ENCODE measurements at regions not wholly inside any gene's neighbourhood (a gene's known extent, or its start where the extent isn't known, plus 50 kb on each side); places are given as distances from the start of the nearest gene placed in this dataset.

DNA sequence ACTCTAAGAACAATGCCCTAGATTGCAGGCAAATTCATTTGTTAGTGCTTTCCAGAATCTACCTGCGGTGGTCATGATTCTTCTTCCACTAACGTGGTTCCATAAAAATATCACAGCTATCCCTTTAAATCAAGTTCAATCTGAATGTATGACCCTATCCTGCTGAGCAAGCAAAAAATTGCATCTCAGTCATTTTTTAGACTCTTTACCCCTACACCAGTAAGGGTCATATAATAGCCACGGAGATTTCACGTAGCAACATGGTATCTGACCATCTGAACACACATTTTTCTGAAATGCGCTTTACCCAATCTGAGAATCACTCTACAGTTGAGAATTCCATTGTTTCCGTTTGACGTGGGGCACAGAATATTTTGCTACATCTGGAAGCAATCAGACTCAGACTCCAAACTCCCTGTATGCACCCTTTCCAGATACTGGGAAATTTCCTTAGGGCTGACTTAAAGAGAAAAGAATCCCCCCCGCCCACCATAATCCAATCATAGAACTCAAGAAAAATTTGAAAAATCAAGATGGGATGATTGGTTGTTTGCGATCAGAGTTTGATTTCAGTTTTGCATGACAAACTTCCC, 699.2 kb upstream of the ZP4 start:
- H2BK15ac ChIP-seq (ENCODE audit: low read depth, low read length): no peak overlapping the region
- TF ChIP-seq, protein P1, sequence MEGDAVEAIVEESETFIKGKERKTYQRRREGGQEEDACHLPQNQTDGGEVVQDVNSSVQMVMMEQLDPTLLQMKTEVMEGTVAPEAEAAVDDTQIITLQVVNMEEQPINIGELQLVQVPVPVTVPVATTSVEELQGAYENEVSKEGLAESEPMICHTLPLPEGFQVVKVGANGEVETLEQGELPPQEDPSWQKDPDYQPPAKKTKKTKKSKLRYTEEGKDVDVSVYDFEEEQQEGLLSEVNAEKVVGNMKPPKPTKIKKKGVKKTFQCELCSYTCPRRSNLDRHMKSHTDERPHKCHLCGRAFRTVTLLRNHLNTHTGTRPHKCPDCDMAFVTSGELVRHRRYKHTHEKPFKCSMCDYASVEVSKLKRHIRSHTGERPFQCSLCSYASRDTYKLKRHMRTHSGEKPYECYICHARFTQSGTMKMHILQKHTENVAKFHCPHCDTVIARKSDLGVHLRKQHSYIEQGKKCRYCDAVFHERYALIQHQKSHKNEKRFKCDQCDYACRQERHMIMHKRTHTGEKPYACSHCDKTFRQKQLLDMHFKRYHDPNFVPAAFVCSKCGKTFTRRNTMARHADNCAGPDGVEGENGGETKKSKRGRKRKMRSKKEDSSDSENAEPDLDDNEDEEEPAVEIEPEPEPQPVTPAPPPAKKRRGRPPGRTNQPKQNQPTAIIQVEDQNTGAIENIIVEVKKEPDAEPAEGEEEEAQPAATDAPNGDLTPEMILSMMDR (conservative IDR thresholded peaks at IDR 0.05): no peak
- H3K4me1 Mint-ChIP-seq: no peaks in the 10 kb centered on the region

More for the DNA sequence above, 699.2 kb upstream of the ZP4 start:
- H3K23me2 ChIP-seq (ENCODE audit: insufficient read length, low read depth, low read length, poor library complexity, severe bottlenecking): no peaks in the 10 kb centered on the region
- no peaks in the 10 kb centered on the region for H3K36me3 Mint-ChIP-seq (ENCODE audit: insufficient read depth in 1 of 3, low read depth in 3 of 3)
- H3K9ac ChIP-seq (ENCODE audit: extremely low read depth, insufficient read length, low read length): peak overlapping the region; percentile 33
- H3K4me3 Mint-ChIP-seq: no peak overlapping the region
- no peak overlapping the region for H2BK5ac ChIP-seq (ENCODE audit: insufficient read length, low read length)
- no peak for DNase-seq
- H2BK20ac ChIP-seq (ENCODE audit: low read depth, low read length, poor library complexity, severe bottlenecking): no peak overlapping the region
- no peak overlapping the region for H2AK5ac ChIP-seq (ENCODE audit: insufficient read length, low read length)
- H3K4me2 ChIP-seq (ENCODE audit: insufficient read depth, insufficient read length, low read length): no peak overlapping the region
- no peak overlapping the region for H3K14ac ChIP-seq (ENCODE audit: insufficient read depth, low read length)
- no peaks in the 10 kb centered on the region for H4K20me1 ChIP-seq (ENCODE audit: control insufficient read depth, insufficient read depth, insufficient read length)
- H4K91ac ChIP-seq (ENCODE audit: insufficient read length, low read depth, low read length): no peak overlapping the region
- H3T11ph ChIP-seq (ENCODE audit: low read length): no peak overlapping the region
- no peak overlapping the region for H2BK12ac ChIP-seq (ENCODE audit: insufficient read length, low read depth, low read length)
- H3K79me2 ChIP-seq (ENCODE audit: insufficient read depth, low read length): no peaks in the 10 kb centered on the region
- no peak overlapping the region for H2AFZ ChIP-seq (ENCODE audit: low read length)
- H3K9me3 Mint-ChIP-seq: no peaks in the 10 kb centered on the region
- H4K5ac ChIP-seq (ENCODE audit: insufficient read length, low read depth, low read length): no peak overlapping the region
- H3K18ac ChIP-seq (ENCODE audit: insufficient read length, low read depth, low read length): no peak overlapping the region
- H3K27me3 ChIP-seq (ENCODE audit: insufficient read depth, low read length): no peaks in the 10 kb centered on the region
- H3K4me1 ChIP-seq (ENCODE audit: insufficient read depth, low read length): no peaks in the 10 kb centered on the region
- no peak overlapping the region for H3K27ac Mint-ChIP-seq
- no peaks in the 10 kb centered on the region for H3K9me3 ChIP-seq (ENCODE audit: control insufficient read depth, low read depth, low read length)
- WGBS (ENCODE audit: extremely low coverage, insufficient read length, low lambda C conversion rate): no CpG with 5 or more reads among the region's 9 CpGs
- no peak overlapping the region for H3K27ac ChIP-seq (ENCODE audit: insufficient read length, low read depth, low read length)
- H3K56ac ChIP-seq (ENCODE audit: insufficient read length, low read depth, low read length): no peak overlapping the region
- H4K8ac ChIP-seq (replicated peaks; ENCODE audit: insufficient read length, low read depth, low read length): no peak overlapping the region
- H3K23ac ChIP-seq (ENCODE audit: insufficient read length, low read depth, low read length): no peak overlapping the region
- no peaks in the 10 kb centered on the region for H3K79me1 ChIP-seq (ENCODE audit: insufficient read depth, low read depth, low read length, poor library complexity, severe bottlenecking)
- H2BK120ac ChIP-seq (ENCODE audit: low read depth, low read length, poor library complexity, severe bottlenecking): no peak overlapping the region
- H3K4ac ChIP-seq (ENCODE audit: low read depth, low read length): no peak overlapping the region
- H3K27me3 Mint-ChIP-seq (ENCODE audit: low read depth): no peaks in the 10 kb centered on the region
